K562 (cell line): ENCODE measurements at regions not wholly inside any gene's neighbourhood (a gene's known extent, or its start where the extent isn't known, plus 50 kb on each side); places are given as distances from the start of the nearest gene placed in this dataset.

Experiments used
- ATAC-seq: fragments of 200-7000 bp; cut with Tn5 transposase; 3 replicates; pipeline ENCODE4 v1.9.1; 2020; ENCODE audit warnings: moderate library complexity
- BruUV-seq: library from RNA; stranded (reverse); fragments of 400-500 nt; replicated peaks from 2 replicates; lab custom pipeline; 2021; lab: Mats Ljungman, UMichigan
- CTCF ChIA-PET: fragments of 300-600 bp; formaldehyde crosslinking; extraction: SDS; loops from one replicate; lab custom pipeline; 2021; ENCODE audit warnings: low intra/inter-chr PET ratio; lab: Yijun Ruan, JAX
- POLR2A ChIA-PET: fragments of 300-600, 350-650 bp; sonication (Branson Sonifier 250); formaldehyde crosslinking; extraction: SDS; loops from one replicate; lab custom pipeline; 2021; ENCODE audit warnings: antibody characterized with exemption, inconsistent platforms; lab: Yijun Ruan, JAX
- DNase-seq, 4 experiments: peaks; one replicate each; pipeline versions ENCODE4 v3.0.0 to v3.0.0-alpha.2; 2011 to 2018; ENCODE audit warnings: low spot score in 3 of 4, mixed read lengths in 3 of 4; ENCODE audit errors: extremely low read depth in 1 of 4
- FAIRE-seq: peaks from 2 replicates; lab custom pipeline; 2011; peaks lifted over from hg19 to GRCh38; lab: Jason Lieb, UNC
- H2AFZ ChIP-seq: 2 replicates; pipeline ENCODE4 v1.6.0; 2011; ENCODE audit warnings: low read depth, low read length, control low read depth, inconsistent platforms
- H3K27ac ChIP-seq: fragments of 200-600 bp; 3 replicates; pipeline ENCODE4 v1.8.0; 2011; ENCODE audit warnings: low read depth, mild to moderate bottlenecking, control low read depth, inconsistent platforms, low read length, moderate library complexity, mixed read lengths; ENCODE audit errors: extremely low read depth
- H3K27me3 ChIP-seq, 2 experiments: fragments of 300-600 bp in 1 of 2; 2 replicates in 1 of 2; 3 replicates in 1 of 2; pipeline versions ENCODE4 v1.6.0 to v1.8.0; 2011; ENCODE audit warnings: inconsistent platforms in 2 of 2, low read length in 2 of 2, mild to moderate bottlenecking in 1 of 2, mixed read lengths in 1 of 2, moderate library complexity in 1 of 2; ENCODE audit not compliant: control insufficient read depth in 2 of 2, insufficient read depth in 2 of 2
- H3K36me3 ChIP-seq: fragments of 300-600 bp; 3 replicates; pipeline ENCODE4 v1.8.0; 2011; ENCODE audit warnings: mild to moderate bottlenecking, low read length, inconsistent platforms; ENCODE audit not compliant: control insufficient read depth, insufficient read depth
- H3K4me1 ChIP-seq, 2 experiments: fragments of 200-600 bp in 1 of 2; replicated peaks in 1 of 2; 2 replicates in 1 of 2; 3 replicates in 1 of 2; pipeline versions ENCODE4 v1.5.1 to v1.8.0; 2011; ENCODE audit warnings: inconsistent platforms in 2 of 2, low read length in 2 of 2, mild to moderate bottlenecking in 1 of 2, mixed read lengths in 1 of 2, moderate library complexity in 1 of 2; ENCODE audit not compliant: control insufficient read depth in 2 of 2, insufficient read depth in 2 of 2
- H3K4me2 ChIP-seq: 2 replicates; pipeline ENCODE4 v1.6.1; 2011; ENCODE audit warnings: low read length, control low read depth, inconsistent platforms, mixed read lengths; ENCODE audit not compliant: insufficient read depth
- H3K4me3 ChIP-seq: fragments of 200-600 bp; sonication (generic), shearing (Covaris generic); 2 replicates; pipeline ENCODE4 v1.5.1; 2016; ENCODE audit warnings: control low read depth, inconsistent platforms
- H3K79me2 ChIP-seq: fragments of 200-600 bp; 3 replicates; pipeline ENCODE4 v1.8.0; 2011; ENCODE audit warnings: low read length, inconsistent platforms; ENCODE audit not compliant: control insufficient read depth, insufficient read depth
- H3K9ac ChIP-seq, 2 experiments: 2 replicates each; pipeline versions ENCODE4 v1.6.0 to v1.6.1; 2011; ENCODE audit warnings: low read depth in 2 of 2, low read length in 2 of 2, control low read depth in 1 of 2, inconsistent platforms in 1 of 2, mild to moderate bottlenecking in 1 of 2, mixed read lengths in 1 of 2; ENCODE audit not compliant: insufficient read depth in 1 of 2
- H3K9me1 ChIP-seq: one replicate; pipeline ENCODE4 v1.6.0; 2011; ENCODE audit warnings: inconsistent platforms, mild to moderate bottlenecking, low read length, moderate library complexity; ENCODE audit not compliant: control insufficient read depth, insufficient read depth
- H3K9me3 ChIP-seq: replicated peaks from 2 replicates; pipeline ENCODE4 v1.5.1; 2011; ENCODE audit warnings: low read depth, low read length, inconsistent platforms; ENCODE audit not compliant: control insufficient read depth, insufficient read depth
- H4K20me1 ChIP-seq: replicated peaks from 2 replicates; pipeline ENCODE4 v1.6.1; 2011; ENCODE audit warnings: low read length, inconsistent platforms, mixed read lengths; ENCODE audit not compliant: control insufficient read depth, insufficient read depth
- ARNT ChIP-seq, 2 experiments: fragments of 450-650 bp; IDR thresholded peaks; 2 replicates each; pipeline ENCODE4 v1.6.1; 2016; ENCODE audit warnings: mild to moderate bottlenecking in 1 of 2
- CBX5 ChIP-seq: IDR thresholded peaks from 2 replicates; pipeline ENCODE4 v1.6.1; 2014; ENCODE audit warnings: low read depth, borderline replicate concordance
- ELF1 ChIP-seq: fragments of 200-800 bp; sonication (Bioruptor generic); IDR thresholded peaks from 2 replicates; pipeline ENCODE4 v1.6.1; 2016; ENCODE audit warnings: missing genetic modification characterization, missing compliant biosample characterization
- NR2C2 ChIP-seq, 2 experiments: fragments of 200-800 bp in 1 of 2; sonication (Bioruptor generic) in 1 of 2; sonication (generic) in 1 of 2; formaldehyde crosslinking in 1 of 2; IDR thresholded peaks; 2 replicates each; pipeline versions ENCODE4 v1.6.1 to v1.8.0; 2016 to 2022; ENCODE audit warnings: mild to moderate bottlenecking in 1 of 2, missing compliant biosample characterization in 1 of 2, missing genetic modification characterization in 1 of 2, missing genetic modification reagents in 1 of 2
- OTX1 ChIP-seq: fragments of 450-650 bp; formaldehyde crosslinking; IDR thresholded peaks from 2 replicates; pipeline ENCODE4 v1.4.0; 2022; ENCODE audit warnings: mild to moderate bottlenecking
- RBM17 ChIP-seq: fragments of 200-400 bp; formaldehyde crosslinking; IDR thresholded peaks from 2 replicates; pipeline ENCODE4 v1.6.1; 2017; ENCODE audit warnings: low read depth, mild to moderate bottlenecking, low read length, borderline replicate concordance
- SPI1 ChIP-seq: IDR thresholded peaks from 2 replicates; pipeline ENCODE4 v1.6.1; 2011; ENCODE audit warnings: low read depth, low read length, control low read depth, borderline replicate concordance
- ZNF121 ChIP-seq: sonication (generic); formaldehyde crosslinking; conservative IDR thresholded peaks from 2 replicates; pipeline ENCODE4 v1.8.0; 2022; ENCODE audit warnings: missing genetic modification reagents
- ZNF79 ChIP-seq: fragments of 250-450 bp; sonication (Bioruptor Pico); IDR thresholded peaks from 2 replicates; pipeline ENCODE4 v1.4.0; 2020; ENCODE audit warnings: low read depth, mild to moderate bottlenecking, moderate library complexity
- WGBS: fragments of 100-300 bp; shearing (Covaris generic); methylation state at CpG from one replicate; pipeline ENCODE4 v1.1.6; 2016; ENCODE audit warnings: low coverage, mixed read lengths; ENCODE audit not compliant: insufficient coverage; ENCODE audit errors: missing lambda C conversion rate; 5-methylcytosine and 5-hydroxymethylcytosine counted together
- in situ Hi-C: fragments of 300-500 bp; cut with MboI; formaldehyde crosslinking; loops from 4 replicates; pipeline ENCODE4 v1.15.0; 2018; ENCODE audit warnings: inconsistent platforms, mixed read lengths
- intact Hi-C: fragments of 100-400 bp; cut with micrococcal nuclease; formaldehyde crosslinking; loops from 2 replicates; pipeline ENCODE4 v1.14.2; 2022
- TF ChIP-seq, protein P1 (sequence below): fragments of 450-650 bp; formaldehyde crosslinking; IDR thresholded peaks from 2 replicates; pipeline ENCODE4 v1.4.0; 2020; ENCODE audit warnings: mild to moderate bottlenecking, moderate library complexity
- TF ChIP-seq, protein P2 (sequence below), 2 experiments: fragments of 200-800 bp in 1 of 2; sonication (Bioruptor generic) in 1 of 2; sonication (generic) in 1 of 2; formaldehyde crosslinking in 1 of 2; IDR thresholded peaks in 1 of 2; conservative IDR thresholded peaks in 1 of 2; 2 replicates each; pipeline versions ENCODE4 v1.5.0 to v1.6.1; 2016 to 2020; ENCODE audit warnings: missing compliant biosample characterization in 1 of 2, missing genetic modification characterization in 1 of 2, missing genetic modification reagents in 1 of 2
- TF ChIP-seq, protein P3 (sequence below): fragments of 450-650 bp; IDR thresholded peaks from 2 replicates; pipeline ENCODE4 v1.6.1; 2017; ENCODE audit warnings: antibody characterized with exemption, mild to moderate bottlenecking

DNA sequence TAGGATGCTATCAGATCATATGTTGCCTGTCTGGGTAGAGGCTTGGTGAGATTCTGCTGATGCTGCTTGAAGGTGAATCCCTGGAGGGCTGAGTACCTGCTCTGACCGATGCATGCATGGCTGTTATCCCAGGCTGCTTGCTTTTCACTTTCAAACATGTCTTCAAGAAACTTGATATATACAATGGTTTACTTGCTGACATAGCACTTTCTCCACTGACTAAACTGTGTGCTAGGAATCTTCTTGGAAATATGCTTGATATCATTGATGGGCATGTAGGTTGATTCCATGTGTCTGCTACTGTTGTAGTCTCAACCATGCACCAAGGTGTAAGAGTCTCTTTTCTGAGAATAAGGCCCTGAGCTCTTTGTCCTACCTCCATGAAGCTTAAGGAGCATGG is 79.6 kb upstream of the WDR1 start (continued):
- TF ChIP-seq ZNF121 = no peak
- TF ChIP-seq ZNF79 (CRISPR knock-in tag) = no peak

DNA sequence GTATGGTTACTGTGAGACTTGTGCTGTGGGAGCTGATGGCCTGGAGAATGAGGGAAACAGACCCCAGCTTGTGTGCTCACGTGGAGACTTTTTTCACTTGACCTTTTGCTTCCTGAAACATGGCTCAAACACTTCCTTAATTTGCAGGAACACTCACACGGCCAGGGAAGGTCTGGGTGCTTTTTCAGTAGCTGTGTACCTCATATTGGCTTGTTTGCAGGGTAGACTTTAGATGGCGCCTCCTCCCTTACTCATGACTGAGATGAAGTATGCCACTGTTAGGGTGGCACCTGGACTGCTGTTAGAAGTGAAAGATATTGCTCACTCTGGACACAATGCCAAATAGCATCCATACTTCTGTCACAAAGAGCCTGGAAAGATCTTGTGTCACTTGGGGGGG is 75.7 kb upstream of the WDR1 start:
- Histone ChIP-seq H3K27me3 (no peaks in the 10 kb centered on the region), H3K4me1 (peaks cover 0 to 34% of the 10 kb centered on the region in 2 experiments; a peak in 4 of 5 replicates), H3K4me3 (no peak overlapping the region), H4K20me1 (no peaks in the 10 kb centered on the region), H3K9me1 (no peaks in the 10 kb centered on the region), H3K9ac (no peak overlapping the region), H3K4me2 (no peak overlapping the region), H2AFZ (peak overlapping the region; percentile 66), H3K9me3 (no peaks in the 10 kb centered on the region), H3K27ac (no peak overlapping the region), H3K79me2 (no peaks in the 10 kb centered on the region), H3K36me3 (no peaks in the 10 kb centered on the region)
- no TSS peak for BruUV-seq
- POLR2A ChIA-PET = interaction anchor here (0.8 to 2.6 kb wide), 6 partner anchors 11 to 123 kb away, joined by 3 to 7 read pairs (median 4); no protein-coding TSS in a partner anchor
- peak; percentile 36; the same call in 1 of the 3 replicates for ATAC-seq
- CTCF ChIA-PET = no interaction called here
- no peak for FAIRE-seq
- DNase-seq = no peak
- intact Hi-C loops = no loop called here
- in situ Hi-C loops = no loop called here
- WGBS = 49% methylated on average over 3 of the region's 3 CpGs
- TF ChIP-seq, protein P1, sequence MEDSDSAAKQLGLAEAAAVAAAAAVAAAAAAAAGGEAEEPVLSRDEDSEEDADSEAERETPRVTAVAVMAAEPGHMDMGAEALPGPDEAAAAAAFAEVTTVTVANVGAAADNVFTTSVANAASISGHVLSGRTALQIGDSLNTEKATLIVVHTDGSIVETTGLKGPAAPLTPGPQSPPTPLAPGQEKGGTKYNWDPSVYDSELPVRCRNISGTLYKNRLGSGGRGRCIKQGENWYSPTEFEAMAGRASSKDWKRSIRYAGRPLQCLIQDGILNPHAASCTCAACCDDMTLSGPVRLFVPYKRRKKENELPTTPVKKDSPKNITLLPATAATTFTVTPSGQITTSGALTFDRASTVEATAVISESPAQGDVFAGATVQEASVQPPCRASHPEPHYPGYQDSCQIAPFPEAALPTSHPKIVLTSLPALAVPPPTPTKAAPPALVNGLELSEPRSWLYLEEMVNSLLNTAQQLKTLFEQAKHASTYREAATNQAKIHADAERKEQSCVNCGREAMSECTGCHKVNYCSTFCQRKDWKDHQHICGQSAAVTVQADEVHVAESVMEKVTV = peak; percentile 3; the same call in 1 of the 2 replicates
- TF ChIP-seq SPI1 (peak; percentile 71; the same call in 1 of the 2 replicates), OTX1 (no peak), RBM17 (no peak), NR2C2 (CRISPR knock-in tag; IDR thresholded peaks at IDR 0.05) (no peak), NR2C2 (tag; IDR thresholded peaks at IDR 0.05) (0 out of 2 replicates have a peak, but pooled peaks have one; percentile 26), ELF1 (tag) (no peak), ARNT (IDR thresholded peaks at IDR 0.05) (no peak), CBX5 (no peak)
- TF ChIP-seq, protein P2, sequence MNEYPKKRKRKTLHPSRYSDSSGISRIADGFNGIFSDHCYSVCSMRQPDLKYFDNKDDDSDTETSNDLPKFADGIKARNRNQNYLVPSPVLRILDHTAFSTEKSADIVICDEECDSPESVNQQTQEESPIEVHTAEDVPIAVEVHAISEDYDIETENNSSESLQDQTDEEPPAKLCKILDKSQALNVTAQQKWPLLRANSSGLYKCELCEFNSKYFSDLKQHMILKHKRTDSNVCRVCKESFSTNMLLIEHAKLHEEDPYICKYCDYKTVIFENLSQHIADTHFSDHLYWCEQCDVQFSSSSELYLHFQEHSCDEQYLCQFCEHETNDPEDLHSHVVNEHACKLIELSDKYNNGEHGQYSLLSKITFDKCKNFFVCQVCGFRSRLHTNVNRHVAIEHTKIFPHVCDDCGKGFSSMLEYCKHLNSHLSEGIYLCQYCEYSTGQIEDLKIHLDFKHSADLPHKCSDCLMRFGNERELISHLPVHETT (CRISPR knock-in tag; conservative IDR thresholded peaks at IDR 0.05 in 1 of 2, IDR thresholded peaks at IDR 0.05 in 1 of 2) = 0 out of 4 replicates have a peak, but pooled peaks of 1 of the 2 experiments have one; percentile 46
- TF ChIP-seq, protein P3, sequence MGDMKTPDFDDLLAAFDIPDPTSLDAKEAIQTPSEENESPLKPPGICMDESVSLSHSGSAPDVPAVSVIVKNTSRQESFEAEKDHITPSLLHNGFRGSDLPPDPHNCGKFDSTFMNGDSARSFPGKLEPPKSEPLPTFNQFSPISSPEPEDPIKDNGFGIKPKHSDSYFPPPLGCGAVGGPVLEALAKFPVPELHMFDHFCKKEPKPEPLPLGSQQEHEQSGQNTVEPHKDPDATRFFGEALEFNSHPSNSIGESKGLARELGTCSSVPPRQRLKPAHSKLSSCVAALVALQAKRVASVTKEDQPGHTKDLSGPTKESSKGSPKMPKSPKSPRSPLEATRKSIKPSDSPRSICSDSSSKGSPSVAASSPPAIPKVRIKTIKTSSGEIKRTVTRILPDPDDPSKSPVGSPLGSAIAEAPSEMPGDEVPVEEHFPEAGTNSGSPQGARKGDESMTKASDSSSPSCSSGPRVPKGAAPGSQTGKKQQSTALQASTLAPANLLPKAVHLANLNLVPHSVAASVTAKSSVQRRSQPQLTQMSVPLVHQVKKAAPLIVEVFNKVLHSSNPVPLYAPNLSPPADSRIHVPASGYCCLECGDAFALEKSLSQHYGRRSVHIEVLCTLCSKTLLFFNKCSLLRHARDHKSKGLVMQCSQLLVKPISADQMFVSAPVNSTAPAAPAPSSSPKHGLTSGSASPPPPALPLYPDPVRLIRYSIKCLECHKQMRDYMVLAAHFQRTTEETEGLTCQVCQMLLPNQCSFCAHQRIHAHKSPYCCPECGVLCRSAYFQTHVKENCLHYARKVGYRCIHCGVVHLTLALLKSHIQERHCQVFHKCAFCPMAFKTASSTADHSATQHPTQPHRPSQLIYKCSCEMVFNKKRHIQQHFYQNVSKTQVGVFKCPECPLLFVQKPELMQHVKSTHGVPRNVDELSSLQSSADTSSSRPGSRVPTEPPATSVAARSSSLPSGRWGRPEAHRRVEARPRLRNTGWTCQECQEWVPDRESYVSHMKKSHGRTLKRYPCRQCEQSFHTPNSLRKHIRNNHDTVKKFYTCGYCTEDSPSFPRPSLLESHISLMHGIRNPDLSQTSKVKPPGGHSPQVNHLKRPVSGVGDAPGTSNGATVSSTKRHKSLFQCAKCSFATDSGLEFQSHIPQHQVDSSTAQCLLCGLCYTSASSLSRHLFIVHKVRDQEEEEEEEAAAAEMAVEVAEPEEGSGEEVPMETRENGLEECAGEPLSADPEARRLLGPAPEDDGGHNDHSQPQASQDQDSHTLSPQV = peak; percentile 42; the same call in 1 of the 2 replicates
